Endothelial cell of umbilical vein (primary cell): ENCODE measurements at regions not wholly inside any gene's neighbourhood (a gene's known extent, or its start where the extent isn't known, plus 50 kb on each side); places are given as distances from the start of the nearest gene placed in this dataset.

Experiments
- BruUV-seq: library from RNA; stranded (reverse); fragments of 400-500 nt; replicated peaks from 2 replicates; lab custom pipeline; 2021; lab: Mats Ljungman, UMichigan
- CTCF ChIA-PET: fragments of 300-600, 350-600 bp; sonication (Branson Sonifier 250); formaldehyde crosslinking; loops from one replicate; lab custom pipeline; 2021; ENCODE audit warnings: antibody characterized with exemption, inconsistent platforms; lab: Charles Lee
- POLR2A ChIA-PET: fragments of 300-600, 350-600 bp; sonication (Branson Sonifier 250); formaldehyde crosslinking; loops from one replicate; lab custom pipeline; 2021; ENCODE audit warnings: antibody characterized with exemption, inconsistent platforms; lab: Charles Lee
- DNase-seq: peaks from one replicate; pipeline ENCODE4 v3.0.0-alpha.2; 2011; ENCODE audit warnings: low read depth, low spot score
- FAIRE-seq: peaks from 2 replicates; lab custom pipeline; 2011; peaks lifted over from hg19 to GRCh38; lab: Jason Lieb, UNC
- H2AFZ ChIP-seq: 2 replicates; pipeline ENCODE4 v1.6.0; 2012; ENCODE audit warnings: low read depth, low read length, control low read depth, inconsistent platforms
- H3K27ac ChIP-seq: 2 replicates; pipeline ENCODE4 v1.5.1; 2011; ENCODE audit warnings: low read depth, mild to moderate bottlenecking, control low read depth, low read length, moderate library complexity; ENCODE audit not compliant: insufficient read depth
- H3K27me3 ChIP-seq, 2 experiments: 2 replicates each; pipeline versions ENCODE4 v1.6.0 to v1.6.1; 2011; ENCODE audit warnings: low read length in 2 of 2, mixed read lengths in 1 of 2; ENCODE audit not compliant: control insufficient read depth in 2 of 2, insufficient read depth in 2 of 2
- H3K36me3 ChIP-seq, 2 experiments: 2 replicates in 1 of 2; 3 replicates in 1 of 2; pipeline ENCODE4 v1.5.1; 2011; ENCODE audit warnings: low read length in 2 of 2, mild to moderate bottlenecking in 1 of 2, moderate library complexity in 1 of 2; ENCODE audit not compliant: control insufficient read depth in 2 of 2, insufficient read depth in 2 of 2; ENCODE audit errors: extremely low read depth in 1 of 2
- H3K4me1 ChIP-seq: 3 replicates; pipeline ENCODE4 v1.5.1; 2011; ENCODE audit warnings: mild to moderate bottlenecking, low read length; ENCODE audit not compliant: control insufficient read depth, insufficient read depth; ENCODE audit errors: extremely low read depth
- H3K4me2 ChIP-seq: 2 replicates; pipeline ENCODE4 v1.6.1; 2011; ENCODE audit warnings: low read length, control low read depth, mixed read lengths; ENCODE audit not compliant: insufficient read depth
- H3K4me3 ChIP-seq, 3 experiments: fragments of 200-600 bp in 1 of 3; sonication (generic), shearing (Covaris generic) in 1 of 3; replicated peaks in 1 of 3; 2 replicates each; pipeline ENCODE4 v1.5.1; 2011 to 2016; ENCODE audit warnings: control low read depth in 3 of 3, low read length in 3 of 3, mild to moderate bottlenecking in 2 of 3, inconsistent platforms in 1 of 3, low read depth in 1 of 3, moderate library complexity in 1 of 3; ENCODE audit not compliant: insufficient read depth in 1 of 3
- H3K79me2 ChIP-seq: 2 replicates; pipeline ENCODE4 v1.6.0; 2012; ENCODE audit warnings: low read length, inconsistent platforms; ENCODE audit not compliant: control insufficient read depth, insufficient read depth
- H3K9ac ChIP-seq: replicated peaks from 2 replicates; pipeline ENCODE3; 2011; ENCODE audit warnings: low read length, control low read depth; ENCODE audit not compliant: insufficient read depth; ENCODE audit errors: extremely low read depth
- H3K9me1 ChIP-seq: replicated peaks from 3 replicates; pipeline ENCODE4 v1.6.0; 2011; ENCODE audit warnings: mild to moderate bottlenecking, low read length; ENCODE audit not compliant: control insufficient read depth, insufficient read depth; ENCODE audit errors: extremely low read depth
- H3K9me3 ChIP-seq: replicated peaks from 2 replicates; pipeline ENCODE4 v1.5.1; 2012; ENCODE audit warnings: low read length, inconsistent platforms; ENCODE audit not compliant: control insufficient read depth, insufficient read depth
- H4K20me1 ChIP-seq: replicated peaks from 2 replicates; pipeline ENCODE3; 2011; ENCODE audit warnings: mild to moderate bottlenecking, low read length; ENCODE audit not compliant: control insufficient read depth, insufficient read depth; ENCODE audit errors: extremely low read depth
- CTCF ChIP-seq, 2 donors: IDR thresholded peaks; 1 replicate in 1 of 2; 2 replicates in 1 of 2; pipeline ENCODE4 v1.5.1; 2011; ENCODE audit warnings: low read length in 2 of 2, mild to moderate bottlenecking in 2 of 2, moderate library complexity in 2 of 2, control low read depth in 1 of 2, inconsistent platforms in 1 of 2, low read depth in 1 of 2; ENCODE audit not compliant: insufficient read depth in 1 of 2; ENCODE audit errors: extremely low read depth in 1 of 2
- EZH2 ChIP-seq: IDR thresholded peaks from 2 replicates; pipeline ENCODE4 v1.6.1; 2012; ENCODE audit warnings: borderline replicate concordance, low read depth, mild to moderate bottlenecking, moderate library complexity, low read length, inconsistent platforms; ENCODE audit not compliant: severe bottlenecking
- FOS ChIP-seq: IDR thresholded peaks from 2 replicates; pipeline ENCODE4 v1.6.1; 2011; ENCODE audit warnings: mild to moderate bottlenecking, low read length, moderate library complexity, borderline replicate concordance; ENCODE audit not compliant: insufficient read depth
- GATA2 ChIP-seq: IDR thresholded peaks from 2 replicates; pipeline ENCODE4 v1.7.0; 2011; ENCODE audit warnings: low read depth, mild to moderate bottlenecking, moderate library complexity, mixed read lengths, low read length; ENCODE audit not compliant: insufficient read length, insufficient read depth
- JUN ChIP-seq: IDR thresholded peaks from 2 replicates; pipeline ENCODE4 v1.6.1; 2011; ENCODE audit warnings: borderline replicate concordance, low read depth; ENCODE audit not compliant: insufficient read length, insufficient read depth
- MAX ChIP-seq: IDR thresholded peaks from 2 replicates; pipeline ENCODE4 v1.6.1; 2011; ENCODE audit not compliant: insufficient read depth, insufficient read length
- MYC ChIP-seq: IDR thresholded peaks from one replicate; pipeline ENCODE4 v1.6.1; 2011; ENCODE audit warnings: mild to moderate bottlenecking, low read depth, low read length
- POLR2A ChIP-seq: IDR thresholded peaks from 2 replicates; pipeline ENCODE4 v1.6.1; 2012; ENCODE audit warnings: low read depth, mild to moderate bottlenecking, control low read depth, low read length
- POLR2AphosphoS5 ChIP-seq: IDR thresholded peaks from 2 replicates; pipeline ENCODE4 v1.6.1; 2012; ENCODE audit warnings: low read depth, mild to moderate bottlenecking, control low read depth, low read length, moderate library complexity; ENCODE audit not compliant: insufficient read depth
- dilution Hi-C: fragments of 300-500 bp; cut with MboI; formaldehyde crosslinking; loops from one replicate; pipeline ENCODE4 v1.15.0; 2019; ENCODE audit warnings: low sequenced_read_pairs; ENCODE audit not compliant: extremely low pct_ligation_motif_present
- intact Hi-C: fragments of 100-400 bp; cut with micrococcal nuclease; formaldehyde crosslinking; loops from one replicate; pipeline ENCODE4 v1.10.0; 2022

GRCh38 chr20:43243672-43244269, 54.1 kb upstream of the PTPRT start:
- DNase-seq = no peak
- no peak overlapping the region for H3K27ac ChIP-seq
- H3K9ac ChIP-seq = no peak overlapping the region
- H2AFZ ChIP-seq = no peak overlapping the region
- intact Hi-C loops = no loop called here
- no peaks in the 10 kb centered on the region for H3K9me1 ChIP-seq
- H3K4me1 ChIP-seq = no peaks in the 10 kb centered on the region
- H3K27me3 ChIP-seq = no peaks in the 10 kb centered on the region
- H3K4me3 ChIP-seq = no peak overlapping the region
- no TSS peak for BruUV-seq
- H3K79me2 ChIP-seq = no peaks in the 10 kb centered on the region
- H4K20me1 ChIP-seq = no peaks in the 10 kb centered on the region
- TF ChIP-seq MYC (no peak), POLR2AphosphoS5 (no peak), MAX (no peak), EZH2 (no peak), POLR2A (no peak), JUN (no peak), GATA2 (no peak), CTCF (IDR thresholded peaks at IDR 0.05; ENCODE audit: extremely low read depth in 1 of 2, insufficient read depth in 1 of 2, low read depth in 1 of 2, low read length in 2 of 2) (no peak), FOS (no peak)
- no peak overlapping the region for H3K4me2 ChIP-seq
- POLR2A ChIA-PET = no interaction called here
- CTCF ChIA-PET = no interaction called here
- dilution Hi-C loops = no loop called here
- H3K9me3 ChIP-seq = peaks cover 6% of the 10 kb centered on the region
- H3K36me3 ChIP-seq = no peaks in the 10 kb centered on the region
- no peak for FAIRE-seq
